Keratinocyte (primary cell): ENCODE measurements at regions not wholly inside any gene's neighbourhood (a gene's known extent, or its start where the extent isn't known, plus 50 kb on each side); places are given as distances from the start of the nearest gene placed in this dataset.

Experiments
- DNase-seq: peaks from one replicate; pipeline ENCODE4 v3.0.0-alpha.2; 2011; ENCODE audit warnings: low read depth, missing footprints, low spot score
- FAIRE-seq: peaks from 2 replicates; lab custom pipeline; 2011; peaks lifted over from hg19 to GRCh38; lab: Jason Lieb, UNC
- H2AFZ ChIP-seq: 2 replicates; pipeline ENCODE4 v1.6.0; 2012; ENCODE audit warnings: low read length, control low read depth, inconsistent platforms; ENCODE audit not compliant: control insufficient read depth
- H3K27ac ChIP-seq: 2 replicates; pipeline ENCODE4 v1.5.1; 2011; ENCODE audit warnings: low read length; ENCODE audit not compliant: control insufficient read depth, insufficient read depth
- H3K27me3 ChIP-seq: 3 replicates; pipeline ENCODE4 v1.6.0; 2011; ENCODE audit warnings: low read length; ENCODE audit not compliant: control insufficient read depth, insufficient read depth; ENCODE audit errors: extremely low read depth
- H3K36me3 ChIP-seq, 2 experiments: 2 replicates in 1 of 2; 3 replicates in 1 of 2; pipeline ENCODE4 v1.5.1; 2011; ENCODE audit warnings: low read length in 2 of 2, mild to moderate bottlenecking in 1 of 2; ENCODE audit not compliant: control insufficient read depth in 2 of 2, insufficient read depth in 2 of 2; ENCODE audit errors: extremely low read depth in 1 of 2
- H3K4me1 ChIP-seq: 3 replicates; pipeline ENCODE4 v1.5.1; 2011; ENCODE audit warnings: low read length; ENCODE audit not compliant: control insufficient read depth, insufficient read depth; ENCODE audit errors: extremely low read depth
- H3K4me2 ChIP-seq: 3 replicates; pipeline ENCODE4 v1.6.0; 2011; ENCODE audit warnings: low read depth, low read length; ENCODE audit not compliant: control insufficient read depth, insufficient read depth; ENCODE audit errors: extremely low read depth
- H3K4me3 ChIP-seq, 3 experiments: fragments of 200-600 bp in 1 of 3; sonication (generic) in 1 of 3; 2 replicates in 2 of 3; 3 replicates in 1 of 3; pipeline ENCODE4 v1.5.1; 2011 to 2016; ENCODE audit warnings: low read length in 3 of 3, mild to moderate bottlenecking in 3 of 3, control low read depth in 2 of 3, inconsistent platforms in 1 of 3, low read depth in 1 of 3, mixed read lengths in 1 of 3, mixed run types in 1 of 3, moderate library complexity in 1 of 3; ENCODE audit not compliant: control insufficient read depth in 2 of 3, insufficient read depth in 2 of 3; ENCODE audit errors: extremely low read depth in 1 of 3
- H3K79me2 ChIP-seq: 2 replicates; pipeline ENCODE4 v1.6.0; 2012; ENCODE audit warnings: low read length; ENCODE audit not compliant: control insufficient read depth, insufficient read depth
- H3K9ac ChIP-seq: 3 replicates; pipeline ENCODE4 v1.6.0; 2011; ENCODE audit warnings: low read length; ENCODE audit not compliant: control insufficient read depth, insufficient read depth; ENCODE audit errors: extremely low read depth
- H3K9me1 ChIP-seq: 3 replicates; pipeline ENCODE4 v1.6.0; 2011; ENCODE audit warnings: low read length; ENCODE audit not compliant: control insufficient read depth, insufficient read depth; ENCODE audit errors: extremely low read depth
- H3K9me3 ChIP-seq: 2 replicates; pipeline ENCODE4 v1.5.1; 2012; ENCODE audit warnings: low read depth, low read length; ENCODE audit not compliant: control insufficient read depth
- H4K20me1 ChIP-seq: 3 replicates; pipeline ENCODE4 v1.6.0; 2011; ENCODE audit warnings: low read length; ENCODE audit not compliant: control insufficient read depth, insufficient read depth; ENCODE audit errors: extremely low read depth
- CTCF ChIP-seq, 3 experiments: IDR thresholded peaks in 1 of 3; conservative IDR thresholded peaks in 1 of 3; optimal IDR thresholded peaks in 1 of 3; 2 replicates in 2 of 3; 3 replicates in 1 of 3; pipeline versions ENCODE3 to v1.5.1; 2011; ENCODE audit warnings: low read length in 3 of 3, mild to moderate bottlenecking in 3 of 3, moderate library complexity in 2 of 3, control low read depth in 1 of 3, inconsistent platforms in 1 of 3; ENCODE audit not compliant: insufficient read depth in 2 of 3; ENCODE audit errors: extremely low read depth in 1 of 3
- EZH2 ChIP-seq: IDR thresholded peaks from one replicate; pipeline ENCODE4 v1.6.1; 2012; ENCODE audit warnings: inconsistent platforms, mild to moderate bottlenecking, low read length, moderate library complexity
- dilution Hi-C: fragments of 300-500 bp; cut with MboI; formaldehyde crosslinking; loops from one replicate; pipeline ENCODE4 v1.7.0; 2020; ENCODE audit warnings: low sequenced_read_pairs; ENCODE audit not compliant: extremely low pct_ligation_motif_present

GRCh38 chr10:2679646-2680045 lies 387.7 kb upstream of the PFKP start:
- no peak overlapping the region for H3K4me3 ChIP-seq
- dilution Hi-C loops: no loop called here
- H3K9ac ChIP-seq: no peak overlapping the region
- peaks cover 6% of the 10 kb centered on the region for H3K9me3 ChIP-seq
- H3K4me1 ChIP-seq: no peaks in the 10 kb centered on the region
- H3K9me1 ChIP-seq: no peaks in the 10 kb centered on the region
- DNase-seq (no peak), FAIRE-seq (no peak)
- H3K4me2 ChIP-seq: no peak overlapping the region
- no peak overlapping the region for H2AFZ ChIP-seq
- no peaks in the 10 kb centered on the region for H3K27me3 ChIP-seq
- H4K20me1 ChIP-seq: no peaks in the 10 kb centered on the region
- no peak for TF ChIP-seq CTCF (optimal IDR thresholded peaks at IDR 0.05 in 1 of 3, IDR thresholded peaks at IDR 0.05 in 1 of 3, conservative IDR thresholded peaks at IDR 0.05 in 1 of 3; ENCODE audit: extremely low read depth in 1 of 3, insufficient read depth in 2 of 3, low read length in 3 of 3)
- no peak for TF ChIP-seq EZH2
- H3K36me3 ChIP-seq: no peaks in the 10 kb centered on the region
- H3K27ac ChIP-seq: no peak overlapping the region
- no peaks in the 10 kb centered on the region for H3K79me2 ChIP-seq

GRCh38 chr10:2676455-2676854 lies 390.9 kb upstream of the PFKP start:
- H3K79me2 ChIP-seq: no peaks in the 10 kb centered on the region
- H3K4me3 ChIP-seq: no peak overlapping the region
- H4K20me1 ChIP-seq: no peaks in the 10 kb centered on the region
- H3K4me1 ChIP-seq: no peaks in the 10 kb centered on the region
- no peak overlapping the region for H3K4me2 ChIP-seq
- TF ChIP-seq EZH2: no peak
- no peaks in the 10 kb centered on the region for H3K27me3 ChIP-seq
- no peak overlapping the region for H2AFZ ChIP-seq
- DNase-seq (no peak), FAIRE-seq (no peak)
- no peak overlapping the region for H3K27ac ChIP-seq
- dilution Hi-C loops: no loop called here
- H3K36me3 ChIP-seq: no peaks in the 10 kb centered on the region
- H3K9ac ChIP-seq: no peak overlapping the region
- H3K9me3 ChIP-seq: peaks cover 15% of the 10 kb centered on the region
- no peaks in the 10 kb centered on the region for H3K9me1 ChIP-seq

- no peaks in the 10 kb centered on the region for H3K4me1 ChIP-seq
- DNase-seq: no peak
- TF ChIP-seq EZH2 (no peak), CTCF (optimal IDR thresholded peaks at IDR 0.05 in 1 of 3, IDR thresholded peaks at IDR 0.05 in 1 of 3, conservative IDR thresholded peaks at IDR 0.05 in 1 of 3; ENCODE audit: extremely low read depth in 1 of 3, insufficient read depth in 2 of 3, low read length in 3 of 3) (no peak)
- no peak overlapping the region for H3K27ac ChIP-seq
- H3K4me3 ChIP-seq: no peak overlapping the region
- no peaks in the 10 kb centered on the region for H3K79me2 ChIP-seq
- no peaks in the 10 kb centered on the region for H4K20me1 ChIP-seq
- H3K27me3 ChIP-seq: no peaks in the 10 kb centered on the region
- no peaks in the 10 kb centered on the region for H3K9me1 ChIP-seq
- dilution Hi-C loops: no loop called here
- FAIRE-seq: no peak
- no peaks in the 10 kb centered on the region for H3K36me3 ChIP-seq
- no peak overlapping the region for H3K4me2 ChIP-seq
- H3K9ac ChIP-seq: no peak overlapping the region
- peaks cover 9% of the 10 kb centered on the region for H3K9me3 ChIP-seq
- H2AFZ ChIP-seq: no peak overlapping the region
These were observed 392.9 kb upstream of the PFKP start for GRCh38 chr10:2674451-2674850.
